ENCODE measurements at regions not wholly inside any gene's neighbourhood (a gene's known extent, or its start where the extent isn't known, plus 50 kb on each side); places are given as distances from the start of the nearest gene placed in this dataset.
"Not testable (repeated sequence)": the region's sequence is repeated elsewhere in the genome, so short reads cannot be mapped to it uniquely, and the experiment has no call there.

DNA sequence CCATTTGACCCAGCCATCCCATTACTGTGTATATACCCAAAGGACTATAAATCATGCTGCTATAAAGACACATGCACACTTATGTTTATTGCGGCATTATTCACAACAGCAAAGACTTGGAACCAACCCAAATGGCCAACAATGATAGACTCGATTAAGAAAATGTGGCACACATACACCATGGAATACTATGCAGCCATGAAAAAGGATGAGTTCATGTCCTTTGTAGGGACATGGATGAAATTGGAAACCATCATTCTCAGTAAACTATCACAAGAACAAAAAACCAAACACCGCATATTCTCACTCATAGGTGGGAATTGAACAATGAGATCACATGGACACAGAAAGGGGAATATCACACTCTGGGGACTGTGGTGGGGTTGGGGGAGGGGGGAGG lies 242.7 kb upstream of the FOXF1 start:
- TF ChIP-seq, protein P1, sequence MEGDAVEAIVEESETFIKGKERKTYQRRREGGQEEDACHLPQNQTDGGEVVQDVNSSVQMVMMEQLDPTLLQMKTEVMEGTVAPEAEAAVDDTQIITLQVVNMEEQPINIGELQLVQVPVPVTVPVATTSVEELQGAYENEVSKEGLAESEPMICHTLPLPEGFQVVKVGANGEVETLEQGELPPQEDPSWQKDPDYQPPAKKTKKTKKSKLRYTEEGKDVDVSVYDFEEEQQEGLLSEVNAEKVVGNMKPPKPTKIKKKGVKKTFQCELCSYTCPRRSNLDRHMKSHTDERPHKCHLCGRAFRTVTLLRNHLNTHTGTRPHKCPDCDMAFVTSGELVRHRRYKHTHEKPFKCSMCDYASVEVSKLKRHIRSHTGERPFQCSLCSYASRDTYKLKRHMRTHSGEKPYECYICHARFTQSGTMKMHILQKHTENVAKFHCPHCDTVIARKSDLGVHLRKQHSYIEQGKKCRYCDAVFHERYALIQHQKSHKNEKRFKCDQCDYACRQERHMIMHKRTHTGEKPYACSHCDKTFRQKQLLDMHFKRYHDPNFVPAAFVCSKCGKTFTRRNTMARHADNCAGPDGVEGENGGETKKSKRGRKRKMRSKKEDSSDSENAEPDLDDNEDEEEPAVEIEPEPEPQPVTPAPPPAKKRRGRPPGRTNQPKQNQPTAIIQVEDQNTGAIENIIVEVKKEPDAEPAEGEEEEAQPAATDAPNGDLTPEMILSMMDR (IDR thresholded peaks at IDR 0.05), result not testable (repeated sequence)
- TF ChIP-seq REST (IDR thresholded peaks at IDR 0.05; ENCODE audit: insufficient read depth in 1 of 2, low read depth in 2 of 2, low read length in 1 of 2); SIN3A (IDR thresholded peaks at IDR 0.05; ENCODE audit: borderline replicate concordance, insufficient read depth, low read depth, low read length); POLR2AphosphoS5 (IDR thresholded peaks at IDR 0.05; ENCODE audit: low read depth, low read length): not testable (repeated sequence)

Data from Panc1 (cell line).